SK-N-SH (cell line): ENCODE measurements at regions not wholly inside any gene's neighbourhood (a gene's known extent, or its start where the extent isn't known, plus 50 kb on each side); places are given as distances from the start of the nearest gene placed in this dataset.

Experiments
- CTCF ChIA-PET: fragments of 300-600, 350-600 bp; formaldehyde crosslinking; extraction: SDS; loops from one replicate; lab custom pipeline; 2021; lab: Yijun Ruan, JAX
- POLR2A ChIA-PET: fragments of 350-600 bp; sonication (Branson Sonifier 250); formaldehyde crosslinking; extraction: SDS; loops from one replicate; lab custom pipeline; 2020; ENCODE audit warnings: antibody characterized with exemption, inconsistent platforms; lab: Yijun Ruan, JAX
- DNase-seq: peaks from one replicate; pipeline ENCODE4 v3.0.0; 2012
- H2AFZ ChIP-seq: fragments of 200-600 bp; sonication (generic); 2 replicates; pipeline ENCODE4 v1.8.1; 2016; ENCODE audit warnings: antibody characterized with exemption, mild to moderate bottlenecking, low read depth
- H3F3A ChIP-seq: fragments of 200-600 bp; sonication (generic); replicated peaks from 2 replicates; pipeline ENCODE3; 2016; ENCODE audit warnings: antibody characterized with exemption, mild to moderate bottlenecking; ENCODE audit not compliant: insufficient read depth
- H3K27ac ChIP-seq, 2 experiments: fragments of 200-500 bp in 1 of 2; fragments of 200-600 bp in 1 of 2; sonication (Bioruptor generic) in 1 of 2; sonication (generic), shearing (Covaris generic) in 1 of 2; 2 replicates each; pipeline versions ENCODE4 v1.5.1 to v1.6.1; 2014 to 2016; ENCODE audit warnings: low read depth in 2 of 2, inconsistent platforms in 1 of 2, low read length in 1 of 2, mild to moderate bottlenecking in 1 of 2, mixed read lengths in 1 of 2
- H3K27me3 ChIP-seq: fragments of 200-600 bp; sonication (generic), shearing (Covaris generic); 2 replicates; pipeline ENCODE4 v1.6.1; 2016; ENCODE audit warnings: mixed run types; ENCODE audit not compliant: insufficient read depth
- H3K36me3 ChIP-seq, 2 experiments: fragments of 200-500 bp in 1 of 2; fragments of 200-600 bp in 1 of 2; sonication (Bioruptor generic) in 1 of 2; sonication (generic) in 1 of 2; replicated peaks in 1 of 2; 2 replicates each; pipeline versions ENCODE3 to v1.5.1; 2014 to 2016; ENCODE audit warnings: low read length in 1 of 2, mild to moderate bottlenecking in 1 of 2; ENCODE audit not compliant: insufficient read depth in 2 of 2, control insufficient read depth in 1 of 2
- H3K4me1 ChIP-seq, 2 experiments: fragments of 200-500 bp in 1 of 2; fragments of 200-600 bp in 1 of 2; sonication (Bioruptor generic) in 1 of 2; sonication (generic), shearing (Covaris generic) in 1 of 2; 2 replicates each; pipeline versions ENCODE4 v1.5.1 to v1.6.1; 2014 to 2016; ENCODE audit warnings: low read depth in 1 of 2, low read length in 1 of 2, mixed run types in 1 of 2; ENCODE audit not compliant: insufficient read depth in 2 of 2, control insufficient read depth in 1 of 2
- H3K4me2 ChIP-seq: fragments of 200-600 bp; sonication (generic), shearing (Covaris generic); 2 replicates; pipeline ENCODE4 v1.6.1; 2017; ENCODE audit warnings: mixed run types
- H3K4me3 ChIP-seq, 2 experiments: fragments of 200-500 bp in 1 of 2; fragments of 200-600 bp in 1 of 2; sonication (Bioruptor generic) in 1 of 2; sonication (generic), shearing (Covaris generic) in 1 of 2; 2 replicates each; pipeline versions ENCODE4 v1.5.1 to v1.8.1; 2014 to 2016; ENCODE audit warnings: low read depth in 2 of 2, inconsistent platforms in 1 of 2, low read length in 1 of 2, mild to moderate bottlenecking in 1 of 2, mixed read lengths in 1 of 2, moderate library complexity in 1 of 2
- H3K79me2 ChIP-seq: fragments of 200-600 bp; sonication (generic); 2 replicates; pipeline ENCODE4 v1.8.1; 2017; ENCODE audit warnings: mild to moderate bottlenecking; ENCODE audit not compliant: insufficient read depth
- H3K9ac ChIP-seq: fragments of 200-600 bp; sonication (generic); 2 replicates; pipeline ENCODE4 v1.6.1; 2017; ENCODE audit warnings: mixed run types
- H3K9me2 ChIP-seq: fragments of 200-600 bp; sonication (generic); 2 replicates; pipeline ENCODE4 v1.6.1; 2017; ENCODE audit warnings: mixed run types
- H3K9me3 ChIP-seq: fragments of 200-600 bp; sonication (generic); 2 replicates; pipeline ENCODE4 v1.6.1; 2017; ENCODE audit warnings: mixed run types, mild to moderate bottlenecking, moderate library complexity
- H4K20me1 ChIP-seq: fragments of 200-600 bp; sonication (generic); 2 replicates; pipeline ENCODE4 v1.6.1; 2017; ENCODE audit warnings: mild to moderate bottlenecking, mixed run types; ENCODE audit not compliant: insufficient read depth
- CHD2 ChIP-seq: fragments of 150-350 bp; IDR thresholded peaks from 2 replicates; pipeline ENCODE4 v1.6.1; 2018; ENCODE audit warnings: low read length; ENCODE audit not compliant: partially characterized antibody
- FOSL2 ChIP-seq: IDR thresholded peaks from 2 replicates; pipeline ENCODE4 v1.4.0; 2012; ENCODE audit warnings: low read depth, mild to moderate bottlenecking, moderate library complexity, borderline replicate concordance
- FOXJ3 ChIP-seq: sonication (generic); formaldehyde crosslinking; IDR thresholded peaks from 2 replicates; pipeline ENCODE4 v1.5.1; 2020; ENCODE audit warnings: mild to moderate bottlenecking, missing genetic modification reagents
- MXI1 ChIP-seq: IDR thresholded peaks from 2 replicates; pipeline ENCODE4 v1.6.1; 2012; ENCODE audit warnings: mild to moderate bottlenecking, low read depth, low read length, improper control_type of control experiment
- NFIC ChIP-seq: IDR thresholded peaks from 2 replicates; pipeline ENCODE4 v1.4.0; 2012; ENCODE audit warnings: borderline replicate concordance
- RFX5 ChIP-seq: IDR thresholded peaks from 2 replicates; pipeline ENCODE4 v1.6.1; 2012; ENCODE audit warnings: mild to moderate bottlenecking, improper control_type of control experiment, low read length
- SMC3 ChIP-seq: IDR thresholded peaks from 2 replicates; pipeline ENCODE4 v1.6.1; 2012; ENCODE audit warnings: low read depth, low read length, improper control_type of control experiment
- TAF1 ChIP-seq: IDR thresholded peaks from 2 replicates; pipeline ENCODE4 v1.6.1; 2012; ENCODE audit warnings: low read depth, mild to moderate bottlenecking, low read length, moderate library complexity, borderline replicate concordance
- WGBS: methylation state at CpG from one replicate; pipeline ENCODE4 v1.1.6; 2017; ENCODE audit warnings: low lambda C conversion rate; 5-methylcytosine and 5-hydroxymethylcytosine counted together
- TF ChIP-seq, protein P1 (sequence below): fragments of 200-600 bp; sonication (generic); IDR thresholded peaks from 2 replicates; pipeline ENCODE4 v1.6.1; 2017; ENCODE audit warnings: antibody characterized with exemption, mild to moderate bottlenecking, moderate library complexity
- TF ChIP-seq, protein P2 (sequence below): fragments of 150-350 bp; IDR thresholded peaks from 2 replicates; pipeline ENCODE4 v1.6.1; 2017; ENCODE audit warnings: antibody characterized with exemption, low read length, low read depth, borderline replicate concordance
- TF ChIP-seq, protein P3 (sequence below): IDR thresholded peaks from 2 replicates; pipeline ENCODE4 v1.4.0; 2012; ENCODE audit warnings: low read depth, borderline replicate concordance

DNA sequence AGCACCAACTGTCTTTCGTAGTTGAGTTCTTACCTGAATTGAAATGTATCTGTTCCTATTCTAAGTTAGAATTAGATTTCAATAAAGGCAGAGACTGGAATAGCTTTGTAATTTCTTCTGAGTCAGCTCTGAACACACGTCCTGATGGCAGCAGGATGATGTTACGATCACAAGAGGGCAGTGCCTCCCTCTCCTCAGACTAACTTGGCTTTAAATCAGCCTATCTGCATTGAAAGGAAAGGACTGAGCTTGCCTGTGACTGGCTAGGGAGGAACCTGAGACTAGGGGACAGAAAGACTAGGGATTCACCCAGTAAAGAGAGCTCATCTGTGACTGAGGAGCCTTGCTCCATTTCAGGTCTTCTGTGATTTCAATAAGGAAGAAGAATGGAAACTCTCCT is 323.7 kb upstream of the OR4E1 start:
- Histone ChIP-seq H3K27me3 (peaks cover 2% of the 10 kb centered on the region; the same call in 1 of the 2 replicates), H3K36me3 (no peaks in the 10 kb centered on the region), H3K4me2 (no peak overlapping the region), H3K4me1 (no peaks in the 10 kb centered on the region), H3K9me2 (no peaks in the 10 kb centered on the region), H3K9me3 (no peaks in the 10 kb centered on the region), H3K27ac (no peak overlapping the region), H3K79me2 (no peaks in the 10 kb centered on the region), H3K9ac (no peak overlapping the region), H2AFZ (no peak overlapping the region), H3F3A (no peaks in the 10 kb centered on the region), H3K4me3 (no peak overlapping the region), H4K20me1 (no peaks in the 10 kb centered on the region)
- ChIA-PET CTCF (interaction anchor here (1.0 to 1.5 kb wide), 3 partner anchors 9 to 18 kb away, joined by 3 to 4 read pairs (median 3); no protein-coding TSS in a partner anchor), POLR2A (no interaction called here)
- no peak for TF ChIP-seq RFX5
- 3% methylated on average over 3 of the region's 3 CpGs for WGBS
- no peak for DNase-seq

DNA sequence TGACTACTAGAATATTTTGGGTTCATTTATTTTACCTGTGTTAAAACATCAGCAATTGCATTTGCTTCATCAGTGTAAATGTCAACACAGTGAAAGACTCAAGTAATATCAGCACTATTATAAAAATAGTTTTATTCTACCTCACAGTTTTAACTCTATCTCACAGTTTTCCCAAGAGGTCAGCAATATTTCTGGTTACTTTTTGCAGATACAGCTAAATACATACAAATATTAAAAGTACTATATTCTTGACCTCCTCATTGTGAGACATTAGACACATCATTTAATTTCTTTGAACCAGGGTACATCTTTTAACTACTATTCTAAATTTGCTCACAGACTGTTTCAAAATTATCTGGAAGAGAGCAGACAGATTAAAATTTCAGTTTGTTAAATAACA is 321.7 kb upstream of the OR4E1 start:
- ChIA-PET POLR2A (no interaction called here), CTCF (interaction anchor here (1.0 kb wide), 1 partner anchor 17 kb away, joined by 5 read pairs; no protein-coding TSS in a partner anchor)
- no peaks in the 10 kb centered on the region for H4K20me1 ChIP-seq

More for the DNA sequence above, 321.7 kb upstream of the OR4E1 start:
- Histone ChIP-seq H3K79me2 (no peaks in the 10 kb centered on the region), H3F3A (no peaks in the 10 kb centered on the region), H3K9me3 (no peaks in the 10 kb centered on the region), H2AFZ (no peak overlapping the region), H3K9ac (no peak overlapping the region), H3K27me3 (peaks cover 6% of the 10 kb centered on the region; the same call in 1 of the 2 replicates), H3K27ac (no peak overlapping the region), H3K4me1 (no peaks in the 10 kb centered on the region), H3K4me2 (no peak overlapping the region), H3K9me2 (no peaks in the 10 kb centered on the region), H3K36me3 (no peaks in the 10 kb centered on the region), H3K4me3 (no peak overlapping the region)
- DNase-seq, result no peak
- TF ChIP-seq, protein P1, sequence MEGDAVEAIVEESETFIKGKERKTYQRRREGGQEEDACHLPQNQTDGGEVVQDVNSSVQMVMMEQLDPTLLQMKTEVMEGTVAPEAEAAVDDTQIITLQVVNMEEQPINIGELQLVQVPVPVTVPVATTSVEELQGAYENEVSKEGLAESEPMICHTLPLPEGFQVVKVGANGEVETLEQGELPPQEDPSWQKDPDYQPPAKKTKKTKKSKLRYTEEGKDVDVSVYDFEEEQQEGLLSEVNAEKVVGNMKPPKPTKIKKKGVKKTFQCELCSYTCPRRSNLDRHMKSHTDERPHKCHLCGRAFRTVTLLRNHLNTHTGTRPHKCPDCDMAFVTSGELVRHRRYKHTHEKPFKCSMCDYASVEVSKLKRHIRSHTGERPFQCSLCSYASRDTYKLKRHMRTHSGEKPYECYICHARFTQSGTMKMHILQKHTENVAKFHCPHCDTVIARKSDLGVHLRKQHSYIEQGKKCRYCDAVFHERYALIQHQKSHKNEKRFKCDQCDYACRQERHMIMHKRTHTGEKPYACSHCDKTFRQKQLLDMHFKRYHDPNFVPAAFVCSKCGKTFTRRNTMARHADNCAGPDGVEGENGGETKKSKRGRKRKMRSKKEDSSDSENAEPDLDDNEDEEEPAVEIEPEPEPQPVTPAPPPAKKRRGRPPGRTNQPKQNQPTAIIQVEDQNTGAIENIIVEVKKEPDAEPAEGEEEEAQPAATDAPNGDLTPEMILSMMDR, result no peak
- TF ChIP-seq CHD2 (no peak), FOXJ3 (CRISPR knock-in tag) (no peak), NFIC (no peak), TAF1 (no peak), SMC3 (no peak), FOSL2 (no peak), MXI1 (no peak)
- TF ChIP-seq, protein P2, sequence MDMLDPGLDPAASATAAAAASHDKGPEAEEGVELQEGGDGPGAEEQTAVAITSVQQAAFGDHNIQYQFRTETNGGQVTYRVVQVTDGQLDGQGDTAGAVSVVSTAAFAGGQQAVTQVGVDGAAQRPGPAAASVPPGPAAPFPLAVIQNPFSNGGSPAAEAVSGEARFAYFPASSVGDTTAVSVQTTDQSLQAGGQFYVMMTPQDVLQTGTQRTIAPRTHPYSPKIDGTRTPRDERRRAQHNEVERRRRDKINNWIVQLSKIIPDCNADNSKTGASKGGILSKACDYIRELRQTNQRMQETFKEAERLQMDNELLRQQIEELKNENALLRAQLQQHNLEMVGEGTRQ, result no peak
- TF ChIP-seq, protein P3, sequence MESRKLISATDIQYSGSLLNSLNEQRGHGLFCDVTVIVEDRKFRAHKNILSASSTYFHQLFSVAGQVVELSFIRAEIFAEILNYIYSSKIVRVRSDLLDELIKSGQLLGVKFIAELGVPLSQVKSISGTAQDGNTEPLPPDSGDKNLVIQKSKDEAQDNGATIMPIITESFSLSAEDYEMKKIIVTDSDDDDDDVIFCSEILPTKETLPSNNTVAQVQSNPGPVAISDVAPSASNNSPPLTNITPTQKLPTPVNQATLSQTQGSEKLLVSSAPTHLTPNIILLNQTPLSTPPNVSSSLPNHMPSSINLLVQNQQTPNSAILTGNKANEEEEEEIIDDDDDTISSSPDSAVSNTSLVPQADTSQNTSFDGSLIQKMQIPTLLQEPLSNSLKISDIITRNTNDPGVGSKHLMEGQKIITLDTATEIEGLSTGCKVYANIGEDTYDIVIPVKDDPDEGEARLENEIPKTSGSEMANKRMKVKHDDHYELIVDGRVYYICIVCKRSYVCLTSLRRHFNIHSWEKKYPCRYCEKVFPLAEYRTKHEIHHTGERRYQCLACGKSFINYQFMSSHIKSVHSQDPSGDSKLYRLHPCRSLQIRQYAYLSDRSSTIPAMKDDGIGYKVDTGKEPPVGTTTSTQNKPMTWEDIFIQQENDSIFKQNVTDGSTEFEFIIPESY, result no peak
